Muscle of leg (tissue), 3 donors: ENCODE measurements at regions not wholly inside any gene's neighbourhood (a gene's known extent, or its start where the extent isn't known, plus 50 kb on each side); places are given as distances from the start of the nearest gene placed in this dataset.
A peak's percentile ranks its signal among the peaks of the same experiment; 100 is the strongest.
"Not testable (repeated sequence)": the region's sequence is repeated elsewhere in the genome, so short reads cannot be mapped to it uniquely, and the experiment has no call there.

Experiments used
- DNase-seq: peaks from one replicate; pipeline ENCODE4 v3.0.0; 2013
- H3K27ac ChIP-seq: one replicate; pipeline ENCODE4 v1.5.1; 2013; ENCODE audit warnings: mild to moderate bottlenecking, low read length, control low read depth
- H3K27me3 ChIP-seq: one replicate; pipeline ENCODE4 v1.6.1; 2013; ENCODE audit warnings: low read length; ENCODE audit not compliant: control insufficient read depth, insufficient read depth
- H3K36me3 ChIP-seq: one replicate; pipeline ENCODE4 v1.6.1; 2013; ENCODE audit warnings: low read length; ENCODE audit not compliant: control insufficient read depth, insufficient read depth
- H3K4me1 ChIP-seq: one replicate; pipeline ENCODE4 v1.6.1; 2013; ENCODE audit warnings: low read length; ENCODE audit not compliant: control insufficient read depth, insufficient read depth
- H3K4me3 ChIP-seq: one replicate; pipeline ENCODE4 v1.5.1; 2013; ENCODE audit warnings: low read length, control low read depth
- H3K9me3 ChIP-seq: replicated peaks from 2 replicates; pipeline ENCODE4 v1.6.1; 2013; ENCODE audit warnings: low read depth, low read length; ENCODE audit not compliant: control insufficient read depth
- WGBS: methylation state at CpG from one replicate; pipeline ENCODE4 v1.1.5; 2013; ENCODE audit warnings: missing lambda C conversion rate; ENCODE audit not compliant: insufficient coverage; 5-methylcytosine and 5-hydroxymethylcytosine counted together

DNA sequence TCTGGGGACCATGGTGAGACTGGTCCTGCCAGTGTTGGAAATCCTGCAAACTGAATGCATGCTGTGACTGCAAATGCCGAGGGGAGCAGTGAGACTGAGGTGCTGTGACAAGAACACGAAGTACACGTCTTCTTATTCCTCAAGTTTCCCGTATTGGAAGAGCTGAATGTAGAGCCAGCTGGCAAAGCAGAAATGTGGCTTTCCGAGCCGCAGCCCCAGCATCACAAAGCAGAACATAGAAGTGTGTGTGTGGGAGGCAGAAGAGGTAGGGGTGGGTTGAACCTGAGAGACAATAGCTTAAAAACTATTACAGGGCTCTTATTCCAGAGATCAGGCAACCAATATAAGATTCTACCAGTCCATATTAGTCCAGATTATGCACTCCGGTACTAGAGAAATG, 98.8 kb downstream of the CARTPT start:
- 92% methylated on average over 5 of the region's 7 CpGs for WGBS
- Histone ChIP-seq H3K4me3 (no peak overlapping the region), H3K36me3 (no peaks in the 10 kb centered on the region), H3K27me3 (no peaks in the 10 kb centered on the region), H3K27ac (no peak overlapping the region), H3K4me1 (no peaks in the 10 kb centered on the region), H3K9me3 (peaks cover 4% of the 10 kb centered on the region)
- DNase-seq, result no peak

DNA sequence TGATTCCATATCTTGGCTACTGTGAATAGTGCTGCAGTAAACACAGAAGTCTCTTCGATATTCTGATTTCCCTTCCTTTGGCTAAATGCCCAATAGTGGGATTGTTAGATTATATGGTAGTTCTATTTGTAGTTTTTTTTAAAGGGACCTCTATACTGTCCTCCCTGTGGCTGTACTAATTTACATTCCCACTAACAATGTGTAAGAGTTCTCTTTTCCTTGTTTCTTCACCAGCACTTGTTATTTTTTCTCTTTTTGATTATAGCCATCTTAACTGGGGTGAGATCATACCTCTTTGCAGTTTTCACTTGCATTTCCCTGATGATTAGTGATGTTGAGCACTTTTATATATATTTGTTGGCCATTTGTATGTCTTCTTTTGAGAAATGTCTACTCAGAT, 102.0 kb downstream of the CARTPT start:
- Histone ChIP-seq H3K4me1 (no peaks in the 10 kb centered on the region), H3K27me3 (no peaks in the 10 kb centered on the region), H3K27ac (no peak overlapping the region), H3K4me3 (no peak overlapping the region), H3K9me3 (peaks cover 4% of the 10 kb centered on the region), H3K36me3 (no peaks in the 10 kb centered on the region)
- DNase-seq, result no peak
- WGBS, result no CpG with 5 or more reads among the region's 1 CpG

DNA sequence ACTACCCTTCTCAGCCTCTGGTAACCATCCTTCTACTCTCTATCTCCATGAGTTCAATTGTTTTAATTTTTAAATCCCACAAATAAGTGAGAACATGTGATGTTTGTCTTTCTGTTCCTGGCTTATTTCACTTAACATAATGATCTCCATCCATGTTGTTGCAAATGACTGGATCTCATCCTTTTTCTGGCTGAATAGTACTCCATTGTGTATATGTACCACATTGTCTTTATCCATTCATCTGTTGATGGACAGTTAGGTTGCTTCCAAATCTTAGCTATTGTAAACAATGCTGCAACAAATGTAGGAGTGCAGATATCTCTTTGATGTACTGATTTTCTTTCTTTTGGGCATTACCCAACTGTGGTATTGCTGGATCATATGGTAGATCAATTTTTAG, 103.0 kb downstream of the CARTPT start:
- H3K36me3 ChIP-seq, DNase-seq: not testable (repeated sequence)

DNA sequence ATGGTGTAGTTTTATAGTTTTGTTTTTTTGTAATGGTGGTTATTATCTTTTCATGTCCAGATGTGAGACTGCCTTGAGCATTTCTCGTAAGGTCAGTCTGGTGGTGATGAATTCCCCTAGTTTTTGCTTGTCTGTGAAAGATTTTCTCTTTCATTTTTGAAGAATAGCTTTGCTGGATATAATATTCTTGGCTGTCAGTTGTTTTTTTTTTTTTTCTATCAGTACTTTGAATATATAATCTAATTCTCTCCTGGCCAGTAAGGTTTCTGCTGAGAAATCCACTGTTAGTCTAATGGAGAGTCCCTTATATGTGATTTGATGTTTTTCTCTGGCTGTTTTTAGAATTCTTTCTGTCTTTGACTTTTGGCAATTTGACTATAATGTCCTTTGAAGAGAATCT, 106.9 kb downstream of the CARTPT start:
- no peak for DNase-seq
- WGBS, result no CpG with 5 or more reads among the region's 1 CpG
- H3K9me3 ChIP-seq, result peaks cover 6% of the 10 kb centered on the region

More for the DNA sequence above, 103.0 kb downstream of the CARTPT start:
- H3K9me3 ChIP-seq, H3K4me1 ChIP-seq, H3K27ac ChIP-seq, H3K27me3 ChIP-seq, H3K4me3 ChIP-seq: not testable (repeated sequence)

DNA sequence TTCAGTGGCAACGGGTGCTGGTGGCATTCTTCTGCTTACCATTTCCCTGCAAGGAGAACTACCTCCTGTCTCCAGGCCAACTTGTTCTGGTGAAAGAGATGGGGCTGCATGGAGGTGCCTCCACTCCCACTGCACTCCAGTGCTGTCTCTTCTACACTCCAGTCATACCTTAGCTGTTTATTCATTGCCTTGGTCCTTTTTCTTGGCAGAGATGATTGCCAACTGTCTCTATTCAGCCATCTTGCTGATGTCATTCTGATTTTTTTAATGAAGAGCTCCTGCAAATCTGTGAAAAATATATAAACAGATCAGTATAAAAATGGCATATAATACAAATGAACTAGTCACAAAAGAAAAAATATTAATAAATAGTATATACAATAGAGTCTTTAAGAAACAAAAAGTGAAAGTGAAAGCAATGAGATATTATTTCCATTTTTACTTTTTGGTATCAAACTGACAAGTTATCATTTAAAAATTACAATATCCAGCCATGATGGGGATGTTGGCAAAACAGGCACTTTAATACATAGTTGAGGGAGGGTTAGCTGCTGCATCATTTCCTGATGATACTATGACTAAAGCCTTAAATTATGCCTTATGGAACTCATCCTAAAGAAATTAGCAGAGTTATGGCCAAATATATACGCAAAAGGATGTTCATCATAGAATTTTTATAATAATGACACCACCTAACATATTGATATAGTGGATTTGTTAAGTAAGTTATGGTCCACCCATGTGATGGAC, 109.4 kb downstream of the CARTPT start:
- no peak for DNase-seq
- Histone ChIP-seq H3K27me3 (no peaks in the 10 kb centered on the region), H3K4me3 (no peak overlapping the region), H3K36me3 (no peaks in the 10 kb centered on the region), H3K4me1 (peaks cover 5% of the 10 kb centered on the region), H3K9me3 (peaks cover 6% of the 10 kb centered on the region), H3K27ac (no peak overlapping the region)
- no CpG with 5 or more reads among the region's 2 CpGs for WGBS

More for the DNA sequence above, 106.9 kb downstream of the CARTPT start:
- Histone ChIP-seq H3K36me3 (no peaks in the 10 kb centered on the region), H3K27ac (no peak overlapping the region), H3K4me3 (no peak overlapping the region), H3K27me3 (no peaks in the 10 kb centered on the region), H3K4me1 (peaks cover 5% of the 10 kb centered on the region)

DNA sequence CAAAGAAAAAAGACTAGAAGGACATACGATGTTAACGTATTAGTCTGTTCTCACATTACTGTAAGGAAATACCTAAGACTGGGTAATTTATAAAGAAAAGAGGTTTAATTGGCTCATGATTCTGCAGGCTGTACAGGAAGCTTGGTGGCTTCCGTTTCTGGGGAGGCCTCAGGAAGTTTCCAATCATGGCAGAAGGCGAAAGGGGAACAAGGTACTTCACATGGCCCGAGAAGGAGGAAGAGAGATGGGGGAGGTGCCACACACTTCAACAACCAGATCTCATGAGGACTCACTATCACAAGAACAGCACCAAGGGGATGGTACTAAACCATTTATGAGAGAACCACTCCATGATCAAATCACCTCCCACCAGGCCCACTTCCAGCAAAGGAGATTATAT, 110.1 kb downstream of the CARTPT start:
- no peak for DNase-seq
- Histone ChIP-seq H3K4me3 (no peak overlapping the region), H3K36me3 (no peaks in the 10 kb centered on the region), H3K9me3 (peaks cover 6% of the 10 kb centered on the region), H3K27ac (no peak overlapping the region), H3K27me3 (no peaks in the 10 kb centered on the region), H3K4me1 (peaks cover 5% of the 10 kb centered on the region)
- no CpG with 5 or more reads among the region's 5 CpGs for whole genome bisulfite sequencing

DNA sequence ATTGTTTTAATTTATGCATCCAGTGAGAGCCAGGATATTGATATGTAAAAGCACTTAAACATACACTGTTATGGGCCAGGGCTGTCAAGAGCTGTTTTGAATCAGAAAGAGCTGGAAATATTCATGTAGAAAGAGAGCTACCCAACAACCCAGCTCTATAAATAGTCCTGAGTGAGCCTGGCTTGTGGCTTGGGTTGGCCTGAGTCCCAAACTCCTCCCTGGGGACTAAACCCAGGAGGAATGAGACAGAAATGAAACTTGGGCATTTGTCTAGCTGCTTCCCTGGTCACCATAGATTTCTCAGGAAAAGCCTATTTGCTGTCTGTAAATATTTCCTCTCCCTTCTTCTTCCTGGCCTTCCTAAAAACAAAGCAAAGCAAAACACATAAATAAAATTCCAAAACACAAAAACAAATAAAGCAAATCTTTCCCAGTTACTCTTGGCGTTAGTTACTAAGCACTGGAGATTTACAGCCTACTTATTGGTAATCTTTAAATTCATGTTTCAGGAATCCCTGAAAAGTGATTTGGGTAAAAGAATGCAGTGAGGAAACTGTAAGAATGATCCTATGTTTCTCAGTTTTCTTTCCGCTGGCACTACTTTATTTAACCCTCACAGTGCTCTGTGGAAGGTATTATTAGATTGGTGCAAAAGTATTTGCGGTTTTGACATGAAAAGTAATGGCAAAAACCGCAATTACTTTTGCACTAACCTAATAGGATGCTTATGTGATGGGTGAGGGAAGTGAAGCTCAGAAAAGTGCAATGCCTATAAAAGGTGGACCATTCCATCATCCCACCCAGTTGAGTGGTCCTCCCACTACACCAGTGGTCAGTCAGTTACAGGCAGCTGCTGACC, 111.8 kb downstream of the CARTPT start:
- H3K27ac ChIP-seq, result peak overlapping the region; percentile 52
- peak; percentile 76 for DNase-seq
- H3K36me3 ChIP-seq, result no peaks in the 10 kb centered on the region
- no peaks in the 10 kb centered on the region for H3K27me3 ChIP-seq
- H3K4me3 ChIP-seq, result no peak overlapping the region
- peaks cover 5% of the 10 kb centered on the region for H3K4me1 ChIP-seq
- no CpG with 5 or more reads among the region's 4 CpGs for WGBS
- H3K9me3 ChIP-seq, result peaks cover 6% of the 10 kb centered on the region

DNA sequence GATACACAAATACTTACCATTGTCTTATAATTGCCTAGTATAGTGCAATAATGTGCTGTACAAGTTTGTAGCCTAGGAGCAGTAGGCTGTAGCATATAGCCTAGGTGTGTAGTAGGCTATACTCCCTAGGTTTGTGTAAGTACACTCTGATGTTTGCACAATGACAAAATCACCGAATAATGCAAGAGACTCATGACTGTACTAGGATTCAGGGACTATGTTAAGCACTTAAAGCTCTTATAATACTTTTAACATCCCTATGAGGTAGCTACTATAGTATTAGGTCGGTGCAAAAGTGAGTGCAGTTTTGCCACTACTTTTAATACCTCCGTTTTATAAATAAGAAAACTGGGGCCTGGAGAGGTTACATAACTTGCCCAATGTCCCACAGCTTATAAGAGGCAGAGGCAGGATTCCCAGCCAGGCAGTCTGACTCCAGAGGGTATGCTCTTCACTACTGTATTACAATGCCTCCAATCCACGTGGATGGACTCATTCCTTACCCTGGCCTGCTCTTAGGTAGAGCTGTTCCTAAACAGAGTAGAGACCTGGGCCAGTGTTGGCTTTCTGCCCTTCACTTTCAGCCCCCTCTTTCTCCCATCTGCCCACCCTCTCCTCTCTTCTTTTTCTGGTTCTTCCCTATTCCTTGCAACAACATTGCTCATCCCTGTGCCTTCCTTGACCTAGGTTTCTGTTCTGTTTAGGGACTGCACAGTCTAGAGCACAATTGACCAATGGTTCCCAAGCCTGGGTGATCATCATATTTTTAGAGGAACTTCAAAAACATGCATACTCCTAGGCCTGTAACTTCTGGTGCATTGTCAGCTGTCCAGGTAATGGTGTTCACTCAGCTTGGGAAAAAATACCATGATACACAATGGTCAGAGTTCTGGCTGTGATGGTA, 114.0 kb downstream of the CARTPT start:
- no peak overlapping the region for H3K27ac ChIP-seq
- DNase-seq, result no peak
- no peaks in the 10 kb centered on the region for H3K9me3 ChIP-seq
- H3K36me3 ChIP-seq, result no peaks in the 10 kb centered on the region
- no peaks in the 10 kb centered on the region for H3K27me3 ChIP-seq
- peaks cover 5% of the 10 kb centered on the region for H3K4me1 ChIP-seq
- H3K4me3 ChIP-seq, result no peak overlapping the region
- 83% methylated on average over 1 of the region's 4 CpGs for WGBS

DNA sequence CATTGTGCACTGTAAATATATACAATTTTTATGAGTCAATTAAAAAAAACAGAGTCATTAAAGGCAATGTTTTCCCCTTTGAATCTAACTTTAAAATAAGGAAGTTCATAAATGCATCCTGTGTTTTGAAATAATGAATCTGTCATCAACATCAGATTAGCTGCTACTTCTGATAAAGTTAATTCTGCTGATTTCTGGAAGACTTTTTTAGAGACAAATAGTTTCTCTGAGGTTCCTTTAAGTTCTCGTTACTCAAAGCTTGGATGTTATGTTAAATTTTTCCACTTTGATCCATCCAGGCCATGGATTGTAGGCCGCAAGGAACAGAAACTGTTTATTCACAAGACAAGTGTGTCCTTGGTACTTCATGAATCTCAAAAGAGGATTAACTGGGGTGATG, 115.5 kb downstream of the CARTPT start:
- H3K9me3 ChIP-seq, result no peaks in the 10 kb centered on the region
- H3K27me3 ChIP-seq, result no peaks in the 10 kb centered on the region
- no CpG with 5 or more reads among the region's 2 CpGs for WGBS
- H3K27ac ChIP-seq, result no peak overlapping the region
- no peaks in the 10 kb centered on the region for H3K36me3 ChIP-seq
- no peak for DNase-seq
- peaks cover 5% of the 10 kb centered on the region for H3K4me1 ChIP-seq
- H3K4me3 ChIP-seq, result no peak overlapping the region

DNA sequence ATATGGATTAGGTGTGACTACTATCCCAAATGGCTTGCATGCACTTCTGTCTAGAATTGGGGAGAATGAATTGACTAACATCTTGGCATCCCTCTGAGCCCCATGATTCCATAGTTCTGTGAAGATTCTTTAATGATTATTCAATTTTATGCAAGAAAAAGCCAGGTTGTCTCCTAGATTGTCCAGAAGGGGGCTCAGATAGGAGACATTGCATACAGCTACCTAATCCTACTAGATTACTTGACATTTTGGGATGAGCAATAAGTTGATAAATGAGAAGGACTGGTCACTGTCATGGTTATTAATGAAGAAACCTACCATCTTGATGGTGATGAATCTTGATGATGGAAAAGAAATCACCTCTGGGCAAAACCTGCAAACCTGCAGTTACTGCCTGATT, 117.0 kb downstream of the CARTPT start:
- H3K36me3 ChIP-seq, result no peaks in the 10 kb centered on the region

More for the DNA sequence above, 117.0 kb downstream of the CARTPT start:
- Histone ChIP-seq H3K4me1 (no peaks in the 10 kb centered on the region), H3K27me3 (no peaks in the 10 kb centered on the region), H3K9me3 (no peaks in the 10 kb centered on the region), H3K4me3 (no peak overlapping the region), H3K27ac (no peak overlapping the region)
- DNase-seq, result peak; percentile 22
